GM21619 (cell line): ENCODE measurements at regions not wholly inside any gene's neighbourhood (a gene's known extent, or its start where the extent isn't known, plus 50 kb on each side); places are given as distances from the start of the nearest gene placed in this dataset.

ENCODE experiments used
- ATAC-seq: cut with Tn5 transposase; IDR thresholded peaks from one replicate; pipeline ENCODE4 v1.9.1; 2021; ENCODE audit not compliant: unreplicated experiment

GRCh38 chr9:129476821-129477611 is 143.9 kb downstream of the C9orf50 start:
- no peak for ATAC-seq

- ATAC-seq, result no peak
These were observed 146.0 kb downstream of the C9orf50 start for GRCh38 chr9:129474740-129475404.

- ATAC-seq, result no peak
These were observed 147.2 kb downstream of the C9orf50 start for GRCh38 chr9:129473523-129474244.

- ATAC-seq, result no peak
These were observed 148.2 kb downstream of the C9orf50 start for GRCh38 chr9:129472651-129473102.

GRCh38 chr9:129471201-129472019 is 149.5 kb downstream of the C9orf50 start:
- no peak for ATAC-seq

GRCh38 chr9:129469988-129470316 is 150.9 kb downstream of the C9orf50 start:
- no peak for ATAC-seq

GRCh38 chr9:129469188-129469987 is 151.5 kb downstream of the C9orf50 start:
- ATAC-seq, result no peak

- ATAC-seq, result no peak
These were observed 152.9 kb downstream of the C9orf50 start for GRCh38 chr9:129467739-129468666.

- no peak for ATAC-seq
These were observed 153.8 kb downstream of the C9orf50 start for GRCh38 chr9:129467004-129467588.

- no peak for ATAC-seq
These were observed 154.9 kb downstream of the C9orf50 start for GRCh38 chr9:129465834-129466535.

GRCh38 chr9:129464972-129465833 is 155.7 kb downstream of the C9orf50 start:
- ATAC-seq, result no peak

- ATAC-seq, result no peak
These were observed 156.9 kb downstream of the C9orf50 start for GRCh38 chr9:129463994-129464393.

- no peak for ATAC-seq
These were observed 157.4 kb downstream of the C9orf50 start for GRCh38 chr9:129463477-129463876.

- no peak for ATAC-seq
These were observed 158.5 kb downstream of the C9orf50 start for GRCh38 chr9:129462360-129462759.

GRCh38 chr9:129460323-129461261 is 160.3 kb downstream of the C9orf50 start:
- ATAC-seq, result peak; percentile 69
